ENCODE measurements at regions not wholly inside any gene's neighbourhood (a gene's known extent, or its start where the extent isn't known, plus 50 kb on each side); places are given as distances from the start of the nearest gene placed in this dataset.

- intact Hi-C loops (cut with DNase I; ENCODE audit: low total_unique reads): no loop called here
- no peak for DNase-seq
- no peaks in the 10 kb centered on the region for H3K27me3 ChIP-seq
These were observed 169.4 kb downstream of the WT1 start for GRCh38 chr11:32265911-32266310.

GRCh38 chr11:32266601-32267000 lies 168.7 kb downstream of the WT1 start:
- no peaks in the 10 kb centered on the region for H3K36me3 ChIP-seq (ENCODE audit: low read depth, missing control alignments)
- H3K4me3 ChIP-seq: no peak overlapping the region
- H3K4me1 ChIP-seq: no peaks in the 10 kb centered on the region
- DNase-seq: no peak
- intact Hi-C loops (cut with DNase I; ENCODE audit: low total_unique reads): no loop called here
- H3K9me3 ChIP-seq: no peaks in the 10 kb centered on the region
- no peak overlapping the region for H3K27ac ChIP-seq
- H3K27me3 ChIP-seq: no peaks in the 10 kb centered on the region
- 40 to 64% methylated on average over 4 of the region's 4 CpGs for WGBS, 2 donors
- no peak for TF ChIP-seq POLR2A (IDR thresholded peaks at IDR 0.05)
- TF ChIP-seq CTCF (IDR thresholded peaks at IDR 0.05): no peak

More at GRCh38 chr11:32265911-32266310, 169.4 kb downstream of the WT1 start:
- TF ChIP-seq POLR2A (IDR thresholded peaks at IDR 0.05): no peak
- TF ChIP-seq CTCF (IDR thresholded peaks at IDR 0.05): no peak
- 22 to 45% methylated on average over 1 of the region's 1 CpG for WGBS, 2 donors
- no peaks in the 10 kb centered on the region for H3K9me3 ChIP-seq
- H3K4me1 ChIP-seq: no peaks in the 10 kb centered on the region
- no peaks in the 10 kb centered on the region for H3K36me3 ChIP-seq (ENCODE audit: low read depth, missing control alignments)
- no peak overlapping the region for H3K27ac ChIP-seq
- H3K4me3 ChIP-seq: no peak overlapping the region

GRCh38 chr11:32267679-32268187 lies 167.6 kb downstream of the WT1 start:
- TF ChIP-seq CTCF (IDR thresholded peaks at IDR 0.05) (no peak), POLR2A (IDR thresholded peaks at IDR 0.05) (no peak)
- Histone ChIP-seq H3K4me1 (no peaks in the 10 kb centered on the region), H3K36me3 (ENCODE audit: low read depth, missing control alignments) (no peaks in the 10 kb centered on the region), H3K4me3 (no peak overlapping the region), H3K27me3 (no peaks in the 10 kb centered on the region), H3K9me3 (no peaks in the 10 kb centered on the region), H3K27ac (no peak overlapping the region)
- intact Hi-C loops (cut with DNase I; ENCODE audit: low total_unique reads): no loop called here
- DNase-seq: no peak
- WGBS, 2 donors: 66% methylated on average over 7 of the region's 7 CpGs

GRCh38 chr11:32273931-32274330 lies 161.4 kb downstream of the WT1 start:
- H3K27ac ChIP-seq: no peak overlapping the region
- WGBS, 2 donors: 80 to 89% methylated on average over 4 of the region's 4 CpGs

More at GRCh38 chr11:32273931-32274330, 161.4 kb downstream of the WT1 start:
- no peak for TF ChIP-seq CTCF (IDR thresholded peaks at IDR 0.05)
- Histone ChIP-seq H3K27me3 (no peaks in the 10 kb centered on the region), H3K4me1 (no peaks in the 10 kb centered on the region), H3K4me3 (no peak overlapping the region), H3K9me3 (no peaks in the 10 kb centered on the region), H3K36me3 (ENCODE audit: low read depth, missing control alignments) (no peaks in the 10 kb centered on the region)
- intact Hi-C loops (cut with DNase I; ENCODE audit: low total_unique reads): no loop called here
- DNase-seq: no peak

Measured in testis (tissue), 2 donors.